Ovary (tissue), 3 donors: ENCODE measurements at regions not wholly inside any gene's neighbourhood (a gene's known extent, or its start where the extent isn't known, plus 50 kb on each side); places are given as distances from the start of the nearest gene placed in this dataset.

Source experiments
- CTCF ChIP-seq, 3 donors: fragments of 450-650 bp in 2 of 3; fragments of 200-600 bp in 1 of 3; IDR thresholded peaks; one replicate each; pipeline versions ENCODE4 v1.5.1 to v1.8.0; 2016 to 2022; ENCODE audit warnings: antibody characterized with exemption in 3 of 3, mild to moderate bottlenecking in 1 of 3
- POLR2A ChIP-seq: fragments of 450-650 bp; IDR thresholded peaks from one replicate; pipeline ENCODE4 v1.6.1; 2017; ENCODE audit warnings: antibody characterized with exemption, mild to moderate bottlenecking, moderate library complexity
- donor health status: DM: no; HTN: no; CAD: no.

DNA sequence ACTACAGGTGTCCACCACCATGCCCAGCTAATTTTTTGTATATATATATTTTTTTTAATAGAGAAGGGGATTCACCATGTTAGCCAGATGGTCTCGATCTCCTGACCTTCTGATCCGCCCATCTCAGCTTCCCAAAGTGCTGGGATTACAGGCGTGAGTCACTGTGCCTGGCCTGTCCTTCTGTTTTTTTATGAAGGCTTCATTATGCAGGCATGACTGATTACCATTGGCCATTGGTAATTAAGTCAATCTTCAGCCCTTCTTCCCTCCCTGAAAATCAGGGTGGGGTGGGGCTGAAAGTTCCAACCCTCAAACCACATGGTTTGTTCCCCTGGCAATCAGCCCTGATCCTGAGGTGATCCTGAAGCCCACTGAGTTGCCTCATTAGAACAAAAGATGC is 336.9 kb downstream of the PTTG2 start:
- TF ChIP-seq CTCF (IDR thresholded peaks at IDR 0.05) = no peak
- no peak for TF ChIP-seq POLR2A
